Fibroblast of skin of back (primary cell): ENCODE measurements at regions not wholly inside any gene's neighbourhood (a gene's known extent, or its start where the extent isn't known, plus 50 kb on each side); places are given as distances from the start of the nearest gene placed in this dataset.

ENCODE experiments used
- DNase-seq: peaks from one replicate; pipeline ENCODE4 v3.0.0-alpha.2; 2013

DNA sequence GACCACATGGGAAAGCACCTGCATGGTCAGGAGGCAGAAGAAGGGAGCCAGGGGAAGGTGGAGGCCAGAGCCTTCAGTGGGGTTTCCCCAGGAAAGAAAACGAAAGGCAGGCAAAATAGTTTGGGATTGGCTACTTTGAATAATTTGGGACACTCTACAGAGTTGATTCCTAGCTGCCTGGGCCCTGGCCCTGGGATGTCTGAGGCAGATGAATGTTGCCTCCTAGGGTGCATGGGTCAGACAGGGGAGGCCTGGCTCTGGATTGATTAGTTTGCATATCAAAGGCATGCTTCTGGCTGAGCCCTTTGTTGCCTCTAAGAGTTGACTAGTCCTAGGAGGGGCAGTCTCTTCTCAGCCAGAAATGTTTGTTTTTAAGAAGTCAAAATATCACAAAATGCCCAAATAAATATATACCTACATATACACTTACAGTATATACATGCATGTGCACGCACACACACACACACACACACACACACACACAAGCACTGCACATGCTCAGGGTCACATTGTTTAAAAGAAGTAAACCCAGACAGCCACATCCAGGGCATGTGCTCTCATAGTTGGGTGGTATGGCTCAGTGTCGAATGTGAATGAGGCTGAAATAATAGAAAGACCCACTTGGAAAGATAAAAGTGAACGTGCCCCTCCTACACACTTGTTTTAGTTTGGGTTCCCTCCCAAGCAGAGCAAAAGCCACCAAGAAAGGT lies 184.2 kb downstream of the GPAM start:
- DNase-seq: no peak

DNA sequence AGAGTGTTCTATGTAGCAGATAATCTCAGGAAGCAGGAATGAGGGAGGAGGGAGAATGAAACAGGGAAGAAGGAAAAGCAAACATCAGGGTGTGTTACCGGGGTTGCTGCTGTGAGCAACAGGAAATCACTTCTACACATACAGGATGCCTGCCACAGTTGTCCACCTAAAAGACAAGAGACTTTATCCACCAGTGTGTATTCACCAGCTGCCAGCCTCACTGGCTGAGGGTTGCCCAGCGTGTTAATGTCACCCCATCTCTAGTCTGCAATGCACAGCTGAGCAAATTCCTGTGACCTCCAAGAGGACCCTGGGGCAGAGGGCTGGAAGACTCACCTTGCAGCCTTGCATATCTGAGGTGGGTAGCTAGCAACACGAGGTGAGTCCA lies 183.7 kb downstream of the GPAM start:
- no peak for DNase-seq

DNA sequence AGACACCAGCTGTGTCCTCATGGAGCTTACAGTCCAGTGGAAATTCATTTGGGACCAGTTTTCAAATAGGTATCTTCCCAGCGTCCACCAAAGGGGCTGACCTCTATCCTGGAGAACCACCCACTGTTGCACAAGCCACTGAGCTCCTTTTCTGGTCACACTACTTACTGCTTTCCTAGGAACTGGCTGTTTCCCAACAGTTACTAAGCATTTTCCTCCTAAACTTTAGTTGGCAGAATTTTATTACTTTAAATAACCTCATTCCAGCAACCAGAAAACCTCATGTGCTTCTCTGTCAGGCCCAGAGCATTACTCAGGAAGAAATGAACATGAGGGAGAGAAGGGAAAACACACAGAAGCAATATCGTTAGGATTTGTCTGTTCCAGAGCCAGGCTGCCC lies 183.1 kb downstream of the GPAM start:
- DNase-seq: no peak

DNA sequence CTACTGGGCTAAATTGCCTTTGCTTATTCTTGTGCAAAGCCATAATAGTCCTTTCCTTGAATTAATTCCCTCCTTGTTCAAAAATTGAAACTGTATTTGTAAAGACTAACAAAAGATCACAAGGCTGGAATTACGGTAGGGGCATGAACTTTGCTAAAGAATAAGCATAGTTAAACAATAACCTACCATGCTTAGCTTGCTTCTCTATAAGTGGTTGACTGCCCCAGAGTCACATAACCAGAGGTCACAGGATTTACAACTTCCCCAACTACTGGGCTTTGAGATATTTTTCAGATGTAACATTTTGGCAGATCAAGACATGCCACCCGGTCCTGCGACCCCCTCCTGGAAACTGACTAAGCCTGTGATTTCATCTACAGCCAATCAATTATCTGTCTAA lies 181.4 kb downstream of the GPAM start:
- DNase-seq: no peak

DNA sequence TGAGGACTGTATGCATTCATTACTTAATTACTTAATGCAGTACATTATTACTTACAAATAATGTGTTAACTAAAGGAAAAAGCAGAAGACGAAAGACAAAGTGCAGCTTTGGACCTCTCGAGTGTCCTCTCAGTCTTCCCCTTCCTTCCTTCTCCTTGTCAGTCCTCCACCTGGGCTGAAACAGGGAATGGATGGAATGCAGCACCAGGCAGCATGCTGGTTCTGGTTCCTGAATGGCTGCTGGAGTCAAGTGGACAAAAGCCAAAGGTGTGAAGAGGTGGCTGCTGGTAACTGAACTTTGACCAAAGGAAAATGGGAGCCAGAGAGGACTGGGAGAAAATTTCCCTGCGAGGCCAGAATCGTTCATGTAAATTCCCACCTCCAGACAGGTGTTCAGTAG lies 179.5 kb downstream of the GPAM start:
- no peak for DNase-seq

DNA sequence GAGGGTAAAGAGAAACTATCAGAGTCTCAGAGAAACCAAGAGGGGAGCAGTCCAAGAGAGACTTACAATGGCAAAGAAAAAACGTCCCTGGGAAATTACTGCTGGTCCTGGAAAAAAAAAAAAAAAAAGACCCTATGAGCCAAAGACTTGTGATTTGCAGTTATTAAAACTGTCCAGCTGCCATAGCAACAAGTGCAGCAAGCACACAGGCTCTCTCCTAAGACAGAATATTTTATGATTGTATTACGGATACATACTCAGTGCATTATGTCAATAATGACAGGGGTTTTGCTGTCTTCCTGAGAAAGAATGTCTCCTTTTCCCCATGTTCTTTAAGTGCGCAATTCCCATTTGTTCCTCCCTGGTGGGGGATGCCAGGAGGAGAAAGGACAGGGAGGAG lies 178.5 kb downstream of the GPAM start:
- DNase-seq: no peak

DNA sequence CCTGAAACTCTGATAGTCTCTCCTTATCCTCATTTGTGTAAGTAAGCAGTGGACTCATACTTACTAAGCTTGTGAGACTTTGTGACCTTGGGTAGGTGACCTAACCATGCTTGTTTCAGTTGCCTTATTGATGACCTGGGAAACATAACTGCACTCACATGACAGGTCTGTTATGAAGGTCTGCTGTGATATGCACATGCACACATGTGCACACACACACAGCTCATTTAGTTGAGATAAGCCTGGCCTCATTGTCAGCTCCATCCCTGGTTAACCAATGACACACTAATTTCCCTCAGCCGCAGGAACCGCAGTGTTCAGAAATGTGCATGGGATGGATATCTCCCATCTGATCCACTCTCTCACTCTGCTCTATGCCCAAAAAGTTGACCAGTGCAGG lies 177.2 kb downstream of the GPAM start:
- no peak for DNase-seq

DNA sequence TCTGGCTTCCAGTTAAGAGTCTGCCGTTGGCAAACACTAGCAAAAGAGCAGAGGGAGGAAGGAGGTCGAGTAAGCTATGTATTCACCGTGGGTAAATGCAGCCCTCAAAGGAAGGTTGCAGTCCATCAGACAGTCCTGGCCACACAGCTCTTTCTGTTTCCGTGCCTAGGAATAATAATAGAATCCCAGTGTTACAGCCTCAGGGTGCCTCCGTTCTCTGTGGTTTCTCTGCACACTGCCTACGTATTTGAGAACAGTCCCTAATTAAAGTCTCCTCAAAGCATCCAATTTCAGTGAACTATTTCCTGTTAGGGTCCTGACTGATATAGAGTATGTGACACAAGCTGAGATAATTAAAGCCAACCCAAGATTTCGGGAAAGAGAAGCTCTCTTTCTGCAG lies 176.7 kb downstream of the GPAM start:
- DNase-seq: no peak

DNA sequence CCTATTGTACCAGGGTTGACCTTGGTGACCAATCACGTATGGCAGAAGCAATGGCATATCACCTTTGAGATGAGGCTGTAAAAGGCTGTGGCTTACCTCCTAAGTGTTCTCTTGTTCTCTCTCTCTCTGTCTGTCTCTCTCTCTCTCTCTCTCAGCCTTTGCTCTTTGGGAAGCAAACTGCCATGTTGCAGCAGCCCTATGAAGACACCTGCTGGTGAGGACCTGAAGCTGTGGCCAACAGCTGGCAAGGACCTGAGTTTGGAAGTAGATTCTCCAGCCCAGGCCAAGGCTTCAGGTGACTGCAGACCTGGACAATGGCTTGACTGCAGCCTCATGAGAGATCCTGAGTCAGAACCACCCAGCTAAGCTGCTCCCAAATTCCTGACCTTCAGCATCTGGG lies 161.4 kb downstream of the GPAM start:
- no peak for DNase-seq

DNA sequence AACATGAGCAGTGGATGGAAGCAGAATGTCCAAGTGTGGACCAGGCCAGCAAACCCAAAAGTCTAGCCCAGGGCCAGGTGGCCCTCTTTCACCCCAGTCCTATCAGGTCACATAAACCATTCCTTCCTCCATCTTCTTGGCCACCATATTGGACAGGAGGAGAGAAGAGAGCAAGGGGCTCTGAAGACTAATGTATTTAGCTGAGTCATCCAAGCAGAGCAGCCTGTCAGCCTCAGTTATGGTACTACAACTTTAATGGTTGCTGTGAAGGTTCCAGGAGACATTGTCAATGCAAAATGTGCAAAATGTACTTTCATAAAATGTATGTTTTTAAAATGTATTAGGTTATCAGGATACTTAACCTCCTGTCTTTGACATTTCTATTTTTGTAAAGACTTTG lies 159.5 kb downstream of the GPAM start:
- DNase-seq: no peak

DNA sequence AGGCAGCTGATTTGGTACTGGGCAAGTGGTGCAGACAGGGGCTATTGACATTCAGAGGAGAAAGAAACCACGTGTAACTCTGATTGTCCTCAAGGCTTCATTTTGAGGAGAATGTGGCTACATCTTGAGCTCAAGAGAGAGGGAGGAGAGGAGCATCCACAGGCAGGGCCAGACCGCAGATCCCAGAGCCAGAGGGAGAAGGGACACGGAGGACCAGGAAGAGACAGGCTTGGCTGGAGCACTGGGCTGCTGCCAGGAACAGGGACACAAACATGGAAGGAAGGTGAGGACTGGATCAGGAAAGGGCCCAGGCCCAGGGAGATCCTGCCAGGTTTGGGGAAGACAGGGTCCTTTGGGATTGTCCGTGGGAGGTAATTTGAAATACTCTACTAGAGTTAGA lies 158.3 kb downstream of the GPAM start:
- no peak for DNase-seq

DNA sequence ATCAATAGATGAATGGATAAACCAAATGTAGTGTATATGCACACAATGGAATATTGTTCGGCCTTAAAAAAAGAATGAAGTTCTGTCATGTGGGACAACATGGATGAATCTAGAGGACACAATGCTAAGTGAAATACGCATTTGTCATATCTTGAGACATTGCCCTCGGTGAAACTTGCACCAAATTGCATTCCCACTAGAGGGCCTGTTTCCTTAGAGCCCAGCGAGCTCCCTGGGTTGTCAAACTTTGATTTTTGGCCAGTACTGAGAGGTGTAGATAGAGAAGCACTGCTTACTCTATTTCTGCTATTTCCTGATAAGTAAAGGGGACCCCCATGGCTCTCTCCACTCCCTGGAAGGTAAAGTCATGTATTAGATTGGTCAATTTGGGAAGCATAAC lies 157.1 kb downstream of the GPAM start:
- no peak for DNase-seq

DNA sequence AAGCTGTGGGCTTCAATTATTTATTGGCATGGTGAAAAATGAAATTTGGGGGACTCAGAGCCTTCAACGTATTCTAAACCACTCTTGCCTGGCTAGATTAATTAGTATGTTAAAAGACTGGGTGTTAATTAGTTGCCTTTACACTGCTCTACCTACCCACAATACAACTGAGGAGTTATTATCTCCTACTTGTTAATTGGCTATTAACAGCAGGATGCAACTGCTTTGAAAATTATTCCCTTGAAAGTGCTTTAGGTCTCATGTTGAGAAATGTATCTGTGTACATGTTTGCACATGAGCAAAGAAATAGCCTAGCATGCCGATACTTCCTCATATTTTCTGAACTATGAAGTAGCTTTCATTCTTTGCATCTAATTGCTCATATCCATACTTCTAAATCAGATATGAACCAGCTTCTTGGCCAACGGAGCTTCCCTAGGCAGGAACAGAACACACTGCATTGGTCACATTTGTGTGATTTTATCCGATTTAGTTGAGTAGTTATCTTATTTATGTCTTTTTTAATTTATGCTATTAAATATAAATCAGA lies 155.8 kb downstream of the GPAM start:
- no peak for DNase-seq

DNA sequence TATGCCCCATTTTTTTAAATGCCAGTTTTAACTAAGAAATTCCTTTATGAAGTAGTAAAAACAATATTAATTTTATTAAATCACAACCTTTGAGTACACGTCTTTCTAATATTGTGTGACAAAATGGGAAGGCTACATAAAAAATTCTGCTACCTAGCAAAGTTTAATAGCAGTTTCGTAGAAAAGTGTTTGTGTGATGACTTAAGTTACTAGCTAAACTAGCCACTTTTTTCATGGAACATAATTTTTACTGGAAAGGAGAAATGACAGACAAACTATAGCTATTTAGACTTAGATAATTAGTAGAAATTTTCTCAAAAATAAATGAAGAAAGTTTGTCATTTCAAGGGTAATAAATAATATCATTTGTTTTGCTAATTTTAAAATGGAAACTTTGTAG lies 153.1 kb downstream of the GPAM start:
- DNase-seq: no peak

DNA sequence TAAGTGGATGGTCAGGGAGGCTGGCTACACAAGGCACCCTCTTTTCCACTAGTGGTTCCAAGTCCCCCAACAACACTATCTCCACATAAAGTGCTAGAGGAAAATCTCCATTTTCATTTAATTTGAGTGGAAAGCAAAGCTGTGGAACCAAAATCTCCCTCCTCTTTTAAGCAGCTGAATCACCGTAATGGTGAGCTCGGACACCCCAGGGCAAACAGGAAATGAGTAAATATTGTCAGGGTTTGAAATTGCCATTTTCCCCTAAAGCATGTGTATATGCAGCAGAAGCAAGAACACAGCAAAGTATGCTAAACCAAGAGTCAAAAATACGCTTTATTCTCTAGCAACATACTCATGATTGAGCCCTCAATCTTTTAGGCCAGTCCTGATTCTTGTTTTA lies 143.7 kb downstream of the GPAM start:
- no peak for DNase-seq

DNA sequence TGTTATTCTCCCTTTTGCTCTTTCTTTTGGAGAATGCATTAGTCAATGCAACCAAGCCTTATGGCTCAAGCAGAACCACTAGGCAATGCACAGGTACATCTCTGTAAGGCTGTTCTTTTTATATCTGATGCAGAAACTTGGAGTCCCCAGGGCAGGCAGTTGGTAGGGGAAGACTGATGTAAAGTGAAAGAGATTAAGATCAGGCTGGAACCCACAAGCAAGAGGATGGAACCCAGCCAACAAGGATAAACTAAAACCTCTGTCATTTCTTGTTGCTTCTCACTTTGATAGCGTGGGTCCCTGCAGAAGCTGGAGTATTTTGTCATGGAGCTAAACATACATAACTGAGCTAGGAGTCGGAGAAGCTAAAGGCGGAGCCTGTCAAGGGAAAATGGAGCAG lies 142.9 kb downstream of the GPAM start:
- DNase-seq: no peak

DNA sequence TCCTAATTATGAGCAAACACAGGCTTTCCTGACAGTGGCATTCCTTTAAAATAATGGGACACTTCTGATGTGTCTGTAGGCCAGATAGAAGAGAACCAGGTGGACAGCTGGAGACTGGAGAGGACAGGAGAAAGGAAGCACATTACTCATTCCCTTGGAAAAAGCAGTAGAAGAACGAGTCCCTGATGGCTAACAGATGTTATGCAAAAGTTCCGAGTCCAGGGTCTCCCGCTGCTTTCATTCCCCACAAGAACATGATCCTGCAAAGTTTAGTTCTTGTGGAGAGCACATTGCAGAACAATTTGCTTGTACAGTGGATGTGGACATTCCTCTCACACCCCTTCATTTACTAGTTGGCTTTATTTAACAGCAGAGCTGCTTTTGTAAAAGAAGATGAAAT lies 137.6 kb downstream of the GPAM start:
- DNase-seq: no peak

DNA sequence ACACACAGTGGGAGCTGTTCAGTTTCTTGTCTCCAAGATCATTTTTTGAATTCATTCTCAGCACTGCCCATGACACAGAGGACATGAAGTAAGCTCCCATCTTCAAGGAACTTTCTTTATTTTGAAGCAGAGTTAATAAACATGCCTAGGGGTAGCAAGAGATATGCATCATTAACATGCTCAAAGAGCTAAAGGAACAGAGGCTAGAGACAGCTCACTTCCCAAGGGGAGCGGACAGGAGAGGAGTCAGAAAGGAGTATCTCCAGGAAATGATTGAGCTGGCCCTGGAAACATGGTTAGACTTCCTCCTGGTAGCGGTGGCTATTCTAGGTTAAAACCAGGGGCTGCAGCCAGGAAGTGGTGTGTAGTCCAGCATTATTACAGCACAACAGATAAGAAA lies 135.9 kb downstream of the GPAM start:
- no peak for DNase-seq

DNA sequence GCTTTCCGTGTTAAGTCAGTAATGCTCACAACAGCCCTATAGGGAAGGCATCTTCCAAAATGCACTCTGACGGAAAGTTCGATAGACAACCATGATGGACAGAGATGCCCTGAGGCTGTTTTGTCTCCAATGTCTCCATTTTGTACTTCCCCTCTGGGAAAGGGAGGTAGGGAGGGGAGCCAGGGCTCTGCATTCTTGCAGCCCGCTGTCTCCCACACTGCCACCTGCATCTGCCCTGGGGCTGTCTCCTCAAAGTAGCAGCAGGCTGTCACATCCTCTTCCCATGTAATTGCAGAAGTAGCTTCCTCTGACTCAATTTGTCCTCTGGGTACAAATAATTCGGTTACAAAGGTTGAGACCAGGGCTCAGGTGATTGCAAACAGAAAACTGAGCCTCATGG lies 131.4 kb downstream of the GPAM start:
- no peak for DNase-seq

DNA sequence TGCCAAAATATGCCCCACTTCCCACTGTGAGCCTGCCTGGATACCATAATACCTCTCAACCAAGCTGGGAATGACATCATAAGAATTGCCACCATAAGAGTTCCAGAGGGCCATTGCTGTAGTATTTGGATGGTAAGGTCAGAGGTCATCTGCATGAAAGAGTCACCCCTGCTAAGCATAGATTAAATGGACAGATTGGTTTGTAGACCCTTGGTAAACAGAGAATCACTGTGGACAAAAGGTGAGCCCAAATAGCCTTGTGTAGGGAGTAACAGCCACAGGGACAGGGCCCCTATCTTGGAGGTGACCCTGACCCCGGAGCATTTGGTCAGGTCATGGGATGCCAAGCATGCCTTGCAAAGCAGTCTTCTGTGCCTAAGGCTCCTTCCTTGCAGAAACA lies 129.7 kb downstream of the GPAM start:
- no peak for DNase-seq

DNA sequence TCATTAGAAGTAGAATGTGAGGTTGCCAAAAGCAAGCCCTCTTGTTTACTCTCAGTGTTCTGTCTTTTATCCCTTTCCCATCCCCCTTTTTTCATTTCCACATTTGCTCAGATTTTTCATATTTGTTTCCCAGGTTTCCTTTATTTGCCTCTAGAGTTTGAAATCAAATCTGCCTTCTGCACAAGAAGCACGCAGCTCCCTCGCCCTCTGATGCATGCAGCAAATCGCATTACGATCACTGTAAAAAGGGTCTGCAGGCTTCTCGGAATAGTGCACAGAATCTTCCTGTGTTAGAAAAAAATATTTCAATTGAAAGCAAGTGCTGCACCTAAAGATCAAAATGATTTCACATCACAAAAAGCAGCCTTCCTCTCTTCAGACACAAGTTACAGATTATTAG lies 129.0 kb downstream of the GPAM start:
- DNase-seq: no peak

DNA sequence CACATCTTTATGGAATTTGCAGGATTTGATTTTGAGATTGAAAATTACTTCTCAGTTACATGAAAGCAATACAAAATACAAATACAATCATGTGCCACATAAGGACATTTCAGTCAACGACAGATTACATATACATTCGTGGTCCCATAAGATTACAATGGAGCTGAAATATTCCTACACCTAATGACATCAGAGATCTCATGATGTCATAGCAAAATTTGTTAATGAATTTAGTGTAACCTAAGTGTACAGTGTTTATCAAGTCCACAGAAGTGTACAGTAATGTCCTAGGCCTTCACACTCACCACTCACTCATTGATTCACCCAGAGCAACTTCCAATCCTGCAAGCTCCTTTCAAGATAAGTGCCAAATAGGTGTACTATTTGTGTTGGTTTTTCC lies 126.5 kb downstream of the GPAM start:
- no peak for DNase-seq

DNA sequence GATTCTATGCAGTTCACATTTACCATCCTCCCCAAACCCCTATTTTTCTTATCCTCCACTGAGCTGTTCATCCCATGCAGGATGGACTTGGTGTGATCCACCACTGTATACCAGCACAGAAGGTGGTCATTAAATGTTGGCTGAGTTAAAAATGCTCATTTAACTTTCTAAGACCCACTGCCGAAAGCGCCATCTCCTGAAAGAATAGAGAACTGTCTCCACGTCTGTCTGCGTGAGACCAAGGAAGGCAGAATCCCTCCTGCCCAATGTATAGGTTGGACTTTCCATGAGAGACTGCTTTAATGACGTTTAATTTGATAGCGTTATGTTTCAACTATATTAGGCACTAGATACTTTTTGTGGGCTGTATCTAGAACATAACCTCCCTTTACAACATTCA lies 124.3 kb downstream of the GPAM start:
- no peak for DNase-seq

DNA sequence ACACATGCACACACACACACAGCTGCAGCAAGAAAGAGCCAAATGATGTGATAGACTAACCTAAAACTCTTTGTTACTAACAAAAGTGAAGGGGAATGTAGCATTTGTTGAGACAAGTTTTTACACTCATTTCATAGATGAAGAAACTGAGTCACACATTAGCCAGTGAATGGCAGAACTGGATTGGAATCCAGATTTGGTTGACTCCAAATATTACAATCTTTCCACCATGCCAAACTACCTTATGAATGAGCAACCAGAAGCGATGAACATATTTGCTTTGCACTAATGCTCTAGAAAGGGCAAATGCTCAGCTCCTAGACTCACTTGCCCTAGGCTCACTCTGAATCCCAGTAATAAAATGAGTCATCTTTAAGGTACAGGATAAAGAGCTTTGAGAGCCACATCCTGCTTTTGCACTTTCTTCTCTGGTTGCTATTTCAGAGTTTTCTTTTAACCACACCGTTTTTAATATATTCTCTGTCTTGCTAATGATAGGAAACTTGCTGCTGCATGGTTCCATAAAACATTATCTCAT lies 111.9 kb downstream of the GPAM start:
- DNase-seq: no peak

DNA sequence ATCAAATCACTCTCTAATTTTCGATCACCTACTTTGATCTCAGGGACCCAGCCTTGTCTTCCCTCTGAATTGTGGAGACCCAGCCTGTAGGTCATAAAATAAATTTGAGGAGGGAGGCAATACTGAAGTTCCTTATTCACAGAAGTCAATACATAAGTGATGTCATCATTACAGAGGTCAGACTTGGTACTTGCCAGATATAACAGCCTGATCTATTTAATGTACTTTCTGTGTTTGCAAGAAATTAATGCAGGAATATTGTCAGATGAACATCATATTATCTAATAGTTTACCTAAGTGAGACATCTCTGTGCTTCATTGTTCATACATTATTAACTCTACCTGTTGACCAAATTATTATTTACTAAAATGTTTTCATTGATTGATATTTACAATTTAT lies 105.6 kb downstream of the GPAM start:
- DNase-seq: no peak
